ENCODE measurements at regions not wholly inside any gene's neighbourhood (a gene's known extent, or its start where the extent isn't known, plus 50 kb on each side); places are given as distances from the start of the nearest gene placed in this dataset.

DNA sequence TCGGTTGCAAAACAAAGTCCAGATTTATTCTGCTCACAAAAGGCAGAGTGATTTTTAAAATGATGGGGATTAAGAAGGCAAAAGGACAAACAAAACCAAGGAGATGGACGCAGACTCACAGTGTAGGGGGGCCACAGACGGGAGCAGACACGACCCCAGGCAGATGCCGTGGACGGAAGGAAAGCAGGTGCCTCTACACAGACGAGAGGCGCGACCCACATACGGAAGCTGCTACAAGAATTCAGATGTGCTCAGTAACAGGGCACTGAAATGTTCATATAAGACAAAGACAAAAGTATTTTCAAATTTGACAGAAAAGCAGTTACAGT lies 148.9 kb downstream of the BRD1 start:
- TF ChIP-seq, protein P1, sequence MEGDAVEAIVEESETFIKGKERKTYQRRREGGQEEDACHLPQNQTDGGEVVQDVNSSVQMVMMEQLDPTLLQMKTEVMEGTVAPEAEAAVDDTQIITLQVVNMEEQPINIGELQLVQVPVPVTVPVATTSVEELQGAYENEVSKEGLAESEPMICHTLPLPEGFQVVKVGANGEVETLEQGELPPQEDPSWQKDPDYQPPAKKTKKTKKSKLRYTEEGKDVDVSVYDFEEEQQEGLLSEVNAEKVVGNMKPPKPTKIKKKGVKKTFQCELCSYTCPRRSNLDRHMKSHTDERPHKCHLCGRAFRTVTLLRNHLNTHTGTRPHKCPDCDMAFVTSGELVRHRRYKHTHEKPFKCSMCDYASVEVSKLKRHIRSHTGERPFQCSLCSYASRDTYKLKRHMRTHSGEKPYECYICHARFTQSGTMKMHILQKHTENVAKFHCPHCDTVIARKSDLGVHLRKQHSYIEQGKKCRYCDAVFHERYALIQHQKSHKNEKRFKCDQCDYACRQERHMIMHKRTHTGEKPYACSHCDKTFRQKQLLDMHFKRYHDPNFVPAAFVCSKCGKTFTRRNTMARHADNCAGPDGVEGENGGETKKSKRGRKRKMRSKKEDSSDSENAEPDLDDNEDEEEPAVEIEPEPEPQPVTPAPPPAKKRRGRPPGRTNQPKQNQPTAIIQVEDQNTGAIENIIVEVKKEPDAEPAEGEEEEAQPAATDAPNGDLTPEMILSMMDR (conservative IDR thresholded peaks at IDR 0.05; ENCODE audit: low read depth in 2 of 2), result no peak
- TF ChIP-seq POLR2AphosphoS5 (IDR thresholded peaks at IDR 0.05; ENCODE audit: low read depth), result no peak
- no peak for TF ChIP-seq EZH2 (IDR thresholded peaks at IDR 0.05; ENCODE audit: low read depth, unreplicated experiment)

All from GM23338 (cell line).